Natural killer cell treated with Interleukin-12 subunit alpha and Interleukin-12 subunit beta and Interleukin-15 and Interleukin-18, amount 100 ng/mL, for 72 hours (primary cell): ENCODE measurements at regions not wholly inside any gene's neighbourhood (a gene's known extent, or its start where the extent isn't known, plus 50 kb on each side); places are given as distances from the start of the nearest gene placed in this dataset.
"Not testable (repeated sequence)": the region's sequence is repeated elsewhere in the genome, so short reads cannot be mapped to it uniquely, and the experiment has no call there.

Experiments used
- ATAC-seq, 2 donors: fragments of 150-1000 bp; cut with Tn5 transposase in 1 of 2; sonication (Bioruptor Pico), chemical (Tn5 transposase) in 1 of 2; 2 replicates each; pipeline ENCODE4 v1.10.0; 2021
- DNase-seq: peaks from one replicate; pipeline ENCODE4 v3.0.0; 2022; ENCODE audit warnings: low spot score
- H3K27ac Mint-ChIP-seq, 2 donors: 1 replicate in 1 of 2; 2 replicates in 1 of 2; pipeline ENCODE4 v1.8.0; 2022; ENCODE audit warnings: mixed read lengths in 2 of 2, mild to moderate bottlenecking in 1 of 2, moderate library complexity in 1 of 2
- H3K27me3 Mint-ChIP-seq, 2 donors: 1 replicate in 1 of 2; 2 replicates in 1 of 2; pipeline ENCODE4 v1.8.0; 2022; ENCODE audit warnings: mixed read lengths in 2 of 2
- H3K36me3 Mint-ChIP-seq: one replicate; pipeline ENCODE4 v1.8.0; 2022; ENCODE audit warnings: mixed read lengths
- H3K4me1 Mint-ChIP-seq, 2 donors: 1 replicate in 1 of 2; 2 replicates in 1 of 2; pipeline ENCODE4 v1.8.0; 2022; ENCODE audit warnings: low read depth in 2 of 2, mixed read lengths in 2 of 2, mild to moderate bottlenecking in 1 of 2
- H3K4me3 Mint-ChIP-seq: one replicate; pipeline ENCODE4 v1.8.0; 2022; ENCODE audit warnings: mixed read lengths
- H3K9me3 Mint-ChIP-seq: 2 replicates; pipeline ENCODE4 v1.8.0; 2022; ENCODE audit warnings: mixed read lengths

DNA sequence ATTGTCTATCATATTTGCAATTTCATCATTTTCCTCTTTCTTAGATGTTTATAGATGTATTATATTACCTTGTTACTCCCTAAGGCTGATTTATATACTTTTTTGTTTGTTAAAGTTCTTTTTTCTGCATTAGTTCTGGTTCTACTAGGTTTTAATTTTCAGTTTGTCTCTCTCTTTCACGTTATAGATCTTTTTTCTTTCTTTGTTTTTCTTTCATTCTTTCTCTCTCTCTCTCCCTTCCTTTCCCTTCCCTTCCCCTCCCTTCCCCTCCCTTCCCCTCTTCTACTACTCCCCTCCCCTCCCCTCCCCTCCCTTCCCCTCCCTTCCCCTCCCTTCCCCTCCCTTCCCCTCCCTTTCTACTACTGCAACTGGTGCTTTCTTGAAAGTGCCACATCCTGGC lies 345.3 kb downstream of the CENPW start:
- DNase-seq: no peak
- ATAC-seq: no peak
- H3K9me3 Mint-ChIP-seq: peaks cover 12% of the 10 kb centered on the region
- no peak overlapping the region for H3K27ac Mint-ChIP-seq
- H3K4me1 Mint-ChIP-seq: no peaks in the 10 kb centered on the region
- H3K4me3 Mint-ChIP-seq: no peak overlapping the region
- no peaks in the 10 kb centered on the region for H3K27me3 Mint-ChIP-seq
- no peaks in the 10 kb centered on the region for H3K36me3 Mint-ChIP-seq

DNA sequence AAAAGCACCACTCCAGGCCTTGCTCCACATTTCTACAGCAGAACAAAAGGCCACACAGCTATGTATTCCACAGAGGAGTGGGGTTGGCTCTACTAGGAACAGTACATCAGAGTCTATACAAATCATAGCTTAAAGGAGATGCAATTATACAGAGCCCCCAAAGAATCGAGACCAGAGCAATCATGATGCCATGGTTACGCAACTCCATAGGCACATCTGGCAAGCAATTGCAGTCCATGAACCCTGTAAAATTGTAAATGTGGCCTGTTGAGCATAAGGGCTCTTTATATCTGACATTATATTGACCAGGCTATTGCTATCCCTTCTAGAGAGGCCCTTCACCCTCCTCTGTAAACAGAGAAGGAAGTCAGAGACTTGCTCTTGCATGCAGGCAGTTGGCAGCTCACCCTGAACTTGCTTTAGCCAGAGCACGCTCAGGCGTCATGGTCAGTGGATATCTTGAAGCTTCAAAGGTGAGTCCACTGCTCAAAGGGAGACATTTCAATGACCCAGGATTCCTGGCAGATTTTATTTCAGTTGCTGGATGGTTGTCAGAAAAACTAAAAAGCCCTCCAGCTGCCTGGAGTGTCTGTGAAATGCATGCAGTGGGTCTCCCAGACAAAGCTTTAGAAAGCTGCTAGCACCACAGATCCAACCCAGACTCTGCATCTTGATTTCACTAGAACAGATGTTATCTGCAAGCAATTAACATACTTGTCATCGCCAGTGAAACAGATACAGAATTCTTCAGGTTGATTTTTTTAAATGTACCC lies 357.2 kb downstream of the CENPW start:
- no peak overlapping the region for H3K4me3 Mint-ChIP-seq

GRCh38 chr6:126698732-126699240 lies 358.9 kb downstream of the CENPW start:
- Mint-ChIP-seq H3K9me3 (peaks cover 8% of the 10 kb centered on the region), H3K27ac (no peak overlapping the region), H3K27me3 (no peaks in the 10 kb centered on the region), H3K4me1 (no peaks in the 10 kb centered on the region), H3K36me3 (no peaks in the 10 kb centered on the region), H3K4me3 (no peak overlapping the region)
- no peak for ATAC-seq
- DNase-seq: no peak

More for the DNA sequence above, 357.2 kb downstream of the CENPW start:
- ATAC-seq (no peak), DNase-seq (no peak)
- Mint-ChIP-seq H3K27ac (no peak overlapping the region), H3K9me3 (peaks cover 8% of the 10 kb centered on the region), H3K4me1 (no peaks in the 10 kb centered on the region), H3K36me3 (no peaks in the 10 kb centered on the region), H3K27me3 (no peaks in the 10 kb centered on the region)

DNA sequence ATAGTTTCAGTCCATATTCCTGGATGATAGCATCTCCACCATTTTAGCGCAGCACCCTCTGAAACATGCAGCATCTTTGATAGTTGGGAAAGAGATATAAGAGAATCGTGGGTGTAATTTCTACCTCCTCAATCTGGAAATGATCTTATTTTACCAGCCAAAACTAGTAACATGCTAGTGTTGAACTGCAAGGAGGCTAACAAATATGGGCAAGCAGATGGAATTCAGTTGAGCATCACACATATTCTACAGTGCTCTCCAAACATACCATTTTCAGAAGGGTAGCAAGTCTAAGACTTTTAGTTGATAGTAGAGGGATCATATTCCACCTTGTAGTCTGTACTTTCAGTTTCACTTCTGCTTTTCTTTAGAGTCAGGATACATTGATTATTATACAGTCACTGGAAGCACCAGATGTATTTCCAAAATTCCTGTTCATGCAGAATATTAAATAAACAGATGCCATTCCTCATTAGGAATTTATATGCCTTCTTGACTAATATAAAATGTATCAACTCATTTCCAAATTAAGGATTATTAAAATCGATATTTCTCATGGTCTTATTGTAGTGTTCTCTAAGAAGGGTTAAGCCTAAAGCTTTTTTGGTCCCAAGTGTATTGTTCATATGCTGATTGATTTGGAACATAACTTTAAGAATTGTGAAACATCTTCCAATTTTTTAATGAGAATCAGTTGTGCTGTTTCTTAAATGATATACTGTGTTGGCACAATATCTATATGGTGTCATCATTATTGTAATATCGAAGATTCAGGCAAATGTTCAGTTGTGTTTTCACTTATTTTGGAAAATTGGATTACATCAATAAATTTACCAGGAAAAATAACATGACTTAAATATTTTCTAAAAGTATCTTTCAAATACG lies 362.0 kb downstream of the CENPW start:
- Mint-ChIP-seq H3K4me1 (no peaks in the 10 kb centered on the region), H3K4me3 (no peak overlapping the region), H3K27me3 (no peaks in the 10 kb centered on the region), H3K27ac (no peak overlapping the region), H3K9me3 (peaks cover 2% of the 10 kb centered on the region), H3K36me3 (no peaks in the 10 kb centered on the region)
- ATAC-seq (no peak), DNase-seq (no peak)

GRCh38 chr6:126716032-126716431 lies 376.1 kb downstream of the CENPW start:
- Mint-ChIP-seq H3K4me1 (no peaks in the 10 kb centered on the region), H3K27me3 (no peaks in the 10 kb centered on the region), H3K36me3 (no peaks in the 10 kb centered on the region), H3K27ac (no peak overlapping the region), H3K9me3 (peaks cover 5% of the 10 kb centered on the region), H3K4me3 (no peak overlapping the region)
- DNase-seq (no peak), ATAC-seq (no peak)

GRCh38 chr6:126716826-126717509 lies 377.1 kb downstream of the CENPW start:
- Mint-ChIP-seq H3K4me1 (no peaks in the 10 kb centered on the region), H3K36me3 (no peaks in the 10 kb centered on the region), H3K27me3 (no peaks in the 10 kb centered on the region), H3K27ac (no peak overlapping the region), H3K4me3 (no peak overlapping the region), H3K9me3 (peaks cover 13% of the 10 kb centered on the region)
- no peak for DNase-seq
- ATAC-seq: no peak

GRCh38 chr6:126718600-126719327 lies 378.8 kb downstream of the CENPW start:
- Mint-ChIP-seq H3K36me3 (no peaks in the 10 kb centered on the region), H3K27me3 (no peaks in the 10 kb centered on the region), H3K4me1 (no peaks in the 10 kb centered on the region), H3K4me3 (no peak overlapping the region), H3K9me3 (peaks cover 11% of the 10 kb centered on the region), H3K27ac (no peak overlapping the region)
- DNase-seq (no peak), ATAC-seq (no peak)

DNA sequence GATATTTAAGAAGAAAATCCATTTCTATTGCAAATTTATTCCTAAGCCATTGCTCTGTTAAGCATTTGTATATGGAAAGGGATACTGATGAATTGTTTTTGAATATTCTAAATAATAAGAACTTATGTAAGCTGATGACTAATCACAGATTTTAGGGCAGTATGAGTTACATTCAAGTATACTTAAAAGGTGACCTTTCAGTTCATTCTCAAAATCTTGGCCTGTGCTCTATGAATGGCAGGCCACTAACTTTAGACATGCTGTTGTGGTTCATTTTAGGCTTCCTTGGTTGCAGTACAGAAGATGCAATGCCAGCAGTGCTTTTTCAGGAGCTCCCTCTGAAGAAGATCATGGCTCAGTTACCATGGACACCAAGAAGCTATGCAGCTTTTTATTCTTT lies 380.4 kb downstream of the CENPW start:
- Mint-ChIP-seq H3K36me3 (no peaks in the 10 kb centered on the region), H3K4me3 (no peak overlapping the region), H3K9me3 (peaks cover 13% of the 10 kb centered on the region), H3K27me3 (no peaks in the 10 kb centered on the region), H3K4me1 (no peaks in the 10 kb centered on the region), H3K27ac (no peak overlapping the region)
- ATAC-seq: no peak
- no peak for DNase-seq

DNA sequence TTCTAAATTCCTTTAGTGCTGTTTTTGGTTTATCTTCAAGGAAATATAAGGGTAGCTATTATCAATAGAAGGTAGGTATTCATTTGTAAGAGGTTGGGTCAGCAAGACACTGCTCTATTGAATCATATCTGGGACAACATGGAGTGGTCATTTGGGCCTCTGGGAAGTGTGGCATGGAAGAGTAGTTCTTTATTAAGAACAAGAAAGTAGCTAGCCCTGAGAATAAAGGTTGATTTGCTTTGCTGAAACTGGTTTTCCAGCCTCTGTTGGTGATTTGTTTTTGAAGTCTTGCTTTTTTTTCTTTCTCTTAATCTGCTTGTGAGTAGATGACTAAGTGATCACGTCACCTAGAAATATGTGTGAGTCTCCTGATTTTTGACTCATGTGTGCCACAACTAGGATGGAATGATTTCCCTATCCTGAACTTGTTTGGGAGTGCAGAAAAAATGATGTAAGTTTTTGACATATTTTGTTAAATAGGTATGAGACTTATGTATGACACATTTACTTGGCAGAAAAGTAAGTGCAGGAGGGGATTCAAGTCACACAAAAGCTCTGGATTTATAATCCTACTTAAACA lies 381.8 kb downstream of the CENPW start:
- Mint-ChIP-seq H3K27ac (no peak overlapping the region), H3K9me3 (peaks cover 14% of the 10 kb centered on the region), H3K27me3 (no peaks in the 10 kb centered on the region), H3K36me3 (peaks cover 4% of the 10 kb centered on the region), H3K4me1 (no peaks in the 10 kb centered on the region), H3K4me3 (no peak overlapping the region)
- DNase-seq: no peak
- ATAC-seq: no peak

- H3K4me3 Mint-ChIP-seq: no peak overlapping the region
- H3K9me3 Mint-ChIP-seq: peaks cover 16% of the 10 kb centered on the region
- no peak overlapping the region for H3K27ac Mint-ChIP-seq
- ATAC-seq (no peak), DNase-seq (no peak)
- no peaks in the 10 kb centered on the region for H3K27me3 Mint-ChIP-seq
- peaks cover 4% of the 10 kb centered on the region for H3K36me3 Mint-ChIP-seq
- H3K4me1 Mint-ChIP-seq: no peaks in the 10 kb centered on the region
Observed at GRCh38 chr6:126722411-126722810, 382.5 kb downstream of the CENPW start.

- no peak for ATAC-seq
- Mint-ChIP-seq H3K4me3 (no peak overlapping the region), H3K36me3 (peaks cover 4% of the 10 kb centered on the region), H3K27me3 (no peaks in the 10 kb centered on the region), H3K27ac (no peak overlapping the region), H3K4me1 (no peaks in the 10 kb centered on the region), H3K9me3 (peaks cover 19% of the 10 kb centered on the region)
- no peak for DNase-seq
Observed at GRCh38 chr6:126723541-126724170, 383.7 kb downstream of the CENPW start.

- Mint-ChIP-seq H3K9me3 (peaks cover 23% of the 10 kb centered on the region), H3K27me3 (no peaks in the 10 kb centered on the region), H3K27ac (no peak overlapping the region), H3K36me3 (peaks cover 10% of the 10 kb centered on the region), H3K4me3 (no peak overlapping the region), H3K4me1 (no peaks in the 10 kb centered on the region)
- no peak for DNase-seq
- ATAC-seq: no peak
Observed at GRCh38 chr6:126724821-126725220, 384.9 kb downstream of the CENPW start.

DNA sequence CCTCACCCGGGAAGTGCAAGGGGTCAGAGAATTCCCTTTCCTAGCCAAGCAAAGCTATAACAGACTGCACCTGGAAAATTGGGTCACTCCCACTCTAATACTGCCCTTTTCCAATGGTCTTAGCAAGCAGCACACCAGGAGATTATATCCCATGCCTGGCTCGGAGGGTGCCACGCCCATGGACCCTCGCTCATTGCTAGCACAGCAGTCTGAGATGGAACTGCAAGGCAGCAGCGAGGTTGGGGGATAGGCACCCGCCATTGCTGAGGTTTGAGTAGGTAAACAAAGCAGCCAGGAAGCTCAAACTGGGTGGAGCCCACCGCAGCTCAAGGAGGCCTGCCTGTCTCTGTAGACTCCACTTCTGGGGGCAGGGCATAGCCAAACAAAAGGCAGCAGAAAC lies 386.5 kb downstream of the CENPW start:
- H3K9me3 Mint-ChIP-seq: peaks cover 19% of the 10 kb centered on the region
- ATAC-seq: not testable (repeated sequence)

More for the DNA sequence above, 386.5 kb downstream of the CENPW start:
- not testable (repeated sequence) for H3K27me3 Mint-ChIP-seq, DNase-seq, H3K4me1 Mint-ChIP-seq, H3K4me3 Mint-ChIP-seq, H3K27ac Mint-ChIP-seq
- H3K36me3 Mint-ChIP-seq: peaks cover 10% of the 10 kb centered on the region
